Activated T-cell treated with anti-CD3 and anti-CD28 coated beads for 48 hours (primary cell): ENCODE measurements at regions not wholly inside any gene's neighbourhood (a gene's known extent, or its start where the extent isn't known, plus 50 kb on each side); places are given as distances from the start of the nearest gene placed in this dataset.

Source experiments
- DNase-seq: peaks from one replicate; pipeline ENCODE4 v3.0.0-alpha.2; 2020; ENCODE audit warnings: low read depth

- DNase-seq, result no peak
Measured at GRCh38 chr2:71936076-71937030, 211.3 kb downstream of the CYP26B1 start.

- no peak for DNase-seq
Measured at GRCh38 chr2:71935262-71935848, 212.3 kb downstream of the CYP26B1 start.

- DNase-seq, result no peak
Measured at GRCh38 chr2:71934595-71935261, 212.9 kb downstream of the CYP26B1 start.

- DNase-seq, result no peak
Measured at GRCh38 chr2:71934320-71934593, 213.4 kb downstream of the CYP26B1 start.

GRCh38 chr2:71933467-71934319 is 214.0 kb downstream of the CYP26B1 start:
- no peak for DNase-seq

GRCh38 chr2:71932780-71933466 is 214.7 kb downstream of the CYP26B1 start:
- DNase-seq, result no peak

- DNase-seq, result no peak
Measured at GRCh38 chr2:71932037-71932779, 215.5 kb downstream of the CYP26B1 start.

- DNase-seq, result no peak
Measured at GRCh38 chr2:71930049-71930681, 217.5 kb downstream of the CYP26B1 start.

GRCh38 chr2:71929482-71929772 is 218.2 kb downstream of the CYP26B1 start:
- DNase-seq, result no peak

- no peak for DNase-seq
Measured at GRCh38 chr2:71928734-71929481, 218.8 kb downstream of the CYP26B1 start.

GRCh38 chr2:71927757-71928715 is 219.6 kb downstream of the CYP26B1 start:
- DNase-seq, result no peak

GRCh38 chr2:71926876-71927756 is 220.5 kb downstream of the CYP26B1 start:
- DNase-seq, result no peak

- DNase-seq, result no peak
Measured at GRCh38 chr2:71926089-71926447, 221.6 kb downstream of the CYP26B1 start.

GRCh38 chr2:71925268-71926088 is 222.2 kb downstream of the CYP26B1 start:
- DNase-seq, result no peak

- peak; percentile 27 for DNase-seq
Measured at GRCh38 chr2:71923887-71924533, 223.7 kb downstream of the CYP26B1 start.

GRCh38 chr2:71923143-71923525 is 224.5 kb downstream of the CYP26B1 start:
- DNase-seq, result no peak
